Neural cell (in vitro differentiated cells): ENCODE measurements at regions not wholly inside any gene's neighbourhood (a gene's known extent, or its start where the extent isn't known, plus 50 kb on each side); places are given as distances from the start of the nearest gene placed in this dataset.

Experiments
- CTCF ChIP-seq: fragments of 450-650 bp; IDR thresholded peaks from 2 replicates; pipeline ENCODE4 v1.5.1; 2014; ENCODE audit warnings: antibody characterized with exemption, mild to moderate bottlenecking, moderate library complexity; ENCODE audit not compliant: poor library complexity, severe bottlenecking
- EP300 ChIP-seq: fragments of 450-650 bp; conservative IDR thresholded peaks from 2 replicates; pipeline ENCODE4 v1.6.1; 2014; ENCODE audit warnings: antibody characterized with exemption, mild to moderate bottlenecking, moderate library complexity; ENCODE audit not compliant: poor library complexity, severe bottlenecking
- MXI1 ChIP-seq: fragments of 450-650 bp; conservative IDR thresholded peaks from 2 replicates; pipeline ENCODE4 v1.6.1; 2014; ENCODE audit warnings: antibody characterized with exemption, mild to moderate bottlenecking; ENCODE audit not compliant: poor library complexity, severe bottlenecking
- POLR2AphosphoS5 ChIP-seq: IDR thresholded peaks from 2 replicates; pipeline ENCODE4 v1.6.1; 2012
- TAF1 ChIP-seq: IDR thresholded peaks from 2 replicates; pipeline ENCODE4 v1.6.1; 2012; ENCODE audit warnings: low read depth

GRCh38 chr11:80167766-80168165 is 726.9 kb upstream of the TENM4 start:
- no peak for TF ChIP-seq MXI1
- TF ChIP-seq CTCF: no peak
- TF ChIP-seq POLR2AphosphoS5: no peak
- TF ChIP-seq TAF1: no peak
- TF ChIP-seq EP300: no peak
